Fibroblast of peridontal ligament (primary cell): ENCODE measurements at regions not wholly inside any gene's neighbourhood (a gene's known extent, or its start where the extent isn't known, plus 50 kb on each side); places are given as distances from the start of the nearest gene placed in this dataset.
"Not testable (repeated sequence)": the region's sequence is repeated elsewhere in the genome, so short reads cannot be mapped to it uniquely, and the experiment has no call there.

Experiments
- DNase-seq: peaks from one replicate; pipeline ENCODE4 v3.0.0-alpha.2; 2010; ENCODE audit errors: extremely low read depth

DNA sequence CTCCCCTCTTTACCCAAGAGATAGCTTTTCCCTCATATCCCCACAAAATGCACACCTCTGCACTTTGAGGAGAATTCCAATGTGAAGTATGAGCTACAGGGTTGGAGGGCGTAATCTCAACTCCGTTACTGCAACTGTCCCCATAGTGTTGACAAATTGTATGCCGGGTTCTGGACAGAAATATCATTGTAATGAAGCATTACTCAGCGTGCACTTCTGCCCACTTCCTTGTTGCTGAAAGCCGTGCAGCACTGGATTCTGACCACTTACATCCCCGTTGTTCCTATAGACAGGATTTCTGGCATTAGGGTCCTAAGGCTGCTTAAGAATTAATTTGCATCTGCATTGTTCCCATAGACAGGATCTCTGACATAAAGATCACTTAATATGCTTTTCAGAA lies 205.6 kb downstream of the RHOU start:
- no peak for DNase-seq

DNA sequence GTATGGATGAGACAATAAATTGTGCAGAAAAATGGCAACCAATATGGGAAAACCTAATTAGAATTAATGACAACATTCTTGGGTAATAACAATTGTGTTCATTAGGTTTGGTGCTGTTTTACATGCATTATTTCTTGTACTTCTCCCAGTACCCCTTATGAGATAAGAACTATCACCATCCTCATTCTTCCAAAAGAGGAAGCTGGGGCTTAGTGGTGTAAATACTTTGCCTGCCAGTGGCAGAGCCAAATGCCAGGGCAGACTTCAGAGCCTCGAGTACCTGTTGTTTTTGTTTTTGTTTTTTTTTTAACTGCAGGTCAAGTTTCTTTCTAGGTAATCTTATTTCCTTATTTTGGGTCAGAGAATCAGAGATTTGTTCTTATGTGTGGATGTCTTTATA lies 206.4 kb downstream of the RHOU start:
- DNase-seq, result no peak

DNA sequence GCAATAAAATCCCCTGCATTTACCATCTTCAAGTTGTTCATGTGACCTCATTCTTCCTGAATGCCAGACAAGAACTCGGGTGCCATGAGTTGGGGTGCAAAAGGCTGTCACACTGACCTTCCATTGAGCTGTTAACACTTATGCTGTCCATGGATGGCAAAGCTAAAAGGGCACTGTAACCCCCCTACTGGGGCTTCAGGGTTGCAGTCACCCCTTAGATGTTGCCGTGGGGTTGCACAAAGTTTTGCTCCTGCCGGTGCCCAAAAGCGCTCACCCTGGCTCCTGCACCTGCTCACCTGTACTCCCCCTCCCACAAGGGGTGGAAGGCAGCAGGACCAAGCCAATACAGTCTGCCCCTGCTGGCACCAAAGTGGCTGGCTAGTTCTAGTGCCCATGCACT lies 208.2 kb downstream of the RHOU start:
- no peak for DNase-seq

DNA sequence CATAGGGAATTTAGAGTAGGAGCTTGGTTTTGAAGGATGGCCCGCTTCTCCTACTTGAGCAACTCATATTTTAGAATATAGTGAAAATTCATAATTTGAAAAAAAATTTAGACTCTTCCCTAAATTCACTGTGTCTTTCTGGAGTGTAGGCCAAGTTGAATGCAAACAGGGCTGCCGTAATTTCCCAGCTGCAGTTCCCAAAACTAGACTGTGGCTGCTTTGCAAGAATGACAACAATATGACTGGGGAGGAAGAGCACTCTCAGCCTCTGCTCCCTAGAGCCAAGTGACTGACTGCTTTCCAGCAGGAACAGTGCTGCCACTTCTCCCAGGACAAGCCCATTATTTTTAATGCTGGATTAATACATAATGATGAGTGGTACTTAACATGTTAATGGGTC lies 209.0 kb downstream of the RHOU start:
- DNase-seq, result no peak

DNA sequence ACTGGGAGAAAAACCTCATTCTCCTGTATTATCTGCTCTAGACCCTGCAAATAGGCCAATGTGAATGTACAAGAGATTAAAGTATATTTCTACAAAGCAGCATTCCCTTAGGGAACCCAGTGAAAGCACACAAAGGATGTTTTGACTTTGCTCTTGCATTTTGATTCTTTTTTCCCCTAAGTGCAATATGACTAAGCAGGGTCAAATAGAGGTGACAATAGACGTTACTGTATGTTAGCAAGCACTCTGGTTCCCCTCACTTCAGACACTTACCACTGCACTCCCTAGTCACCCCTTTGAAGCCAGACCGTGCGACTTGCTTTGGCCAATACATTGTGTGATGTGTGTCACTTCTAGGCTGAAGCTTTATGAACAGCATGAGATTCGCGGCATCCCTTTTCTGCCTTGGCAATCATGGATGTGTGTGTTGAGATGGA lies 209.7 kb downstream of the RHOU start:
- no peak for DNase-seq

DNA sequence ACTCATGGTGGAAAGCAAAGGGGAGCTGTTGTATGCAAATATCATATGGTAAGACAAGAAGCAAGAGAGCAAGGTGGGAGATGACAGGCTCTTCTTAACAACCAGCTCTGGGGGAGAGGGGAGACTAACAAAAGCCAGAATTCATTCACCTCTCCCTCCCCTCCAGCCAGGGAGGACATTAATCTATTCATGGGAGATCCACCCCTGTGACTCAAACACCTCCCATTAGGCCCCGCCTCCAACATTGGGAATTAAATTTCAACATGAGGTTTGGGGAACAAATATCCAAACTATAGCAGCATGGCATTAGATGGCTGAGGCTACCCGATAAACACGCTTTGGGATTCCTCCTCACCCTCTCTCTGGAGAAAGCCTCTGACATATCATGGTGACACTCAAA lies 210.6 kb downstream of the RHOU start:
- no peak for DNase-seq

DNA sequence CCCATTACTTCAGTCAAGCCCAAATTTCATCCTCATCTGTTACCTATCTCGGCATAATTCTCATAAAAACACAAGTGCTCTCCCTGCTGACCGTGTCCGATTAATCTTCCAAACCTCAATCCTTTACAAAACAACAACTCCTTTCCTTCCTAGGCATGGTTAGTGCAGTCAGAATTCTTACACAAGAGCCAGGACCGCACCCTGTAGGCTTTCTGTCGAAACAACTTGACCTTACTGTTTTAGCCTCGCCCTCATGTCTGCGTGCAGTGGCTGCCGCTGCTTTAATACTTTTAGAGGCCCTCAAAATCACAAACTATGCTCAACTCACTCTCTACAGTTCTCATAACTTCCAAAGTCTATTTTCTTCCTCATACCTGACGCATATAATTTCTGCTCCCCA lies 214.3 kb downstream of the RHOU start:
- DNase-seq, result not testable (repeated sequence)

DNA sequence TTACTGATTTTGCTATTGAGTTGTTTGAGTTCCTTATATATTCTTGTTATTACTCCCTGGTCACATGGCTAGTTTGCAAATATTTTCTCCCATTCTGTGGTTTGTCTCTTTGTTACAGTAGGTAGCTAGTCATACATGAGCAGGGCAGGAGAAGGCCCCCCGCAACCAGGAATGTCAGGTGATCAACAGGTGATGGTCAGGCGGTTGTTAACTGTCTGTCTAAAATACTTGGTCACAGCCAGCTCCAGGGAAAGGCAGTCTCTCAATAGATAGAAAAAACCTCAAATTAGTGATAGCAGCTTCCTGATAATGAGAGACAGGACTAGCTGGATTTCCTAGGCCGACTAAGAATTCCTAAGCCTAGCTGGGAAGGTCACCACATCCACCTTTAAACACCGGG lies 217.9 kb downstream of the RHOU start:
- DNase-seq, result no peak

DNA sequence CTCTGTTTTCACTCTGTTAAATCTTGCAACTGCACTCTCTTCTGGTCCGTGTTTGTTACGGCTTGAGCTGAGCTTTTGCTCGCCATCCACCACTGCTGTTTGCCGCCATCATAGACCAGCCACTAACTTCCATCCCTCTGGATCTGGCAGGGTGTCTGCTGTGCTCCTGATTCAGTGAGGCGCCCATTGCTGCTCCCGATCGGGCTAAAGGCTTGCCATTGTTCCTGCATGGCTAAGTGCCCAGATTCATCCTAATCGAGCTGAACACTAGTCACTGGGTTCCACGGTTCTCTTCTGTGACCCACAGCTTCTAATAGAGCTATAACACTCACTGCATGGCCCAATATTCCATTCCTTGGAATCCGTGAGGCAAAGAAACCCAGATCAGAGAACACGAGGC lies 218.5 kb downstream of the RHOU start:
- not testable (repeated sequence) for DNase-seq

DNA sequence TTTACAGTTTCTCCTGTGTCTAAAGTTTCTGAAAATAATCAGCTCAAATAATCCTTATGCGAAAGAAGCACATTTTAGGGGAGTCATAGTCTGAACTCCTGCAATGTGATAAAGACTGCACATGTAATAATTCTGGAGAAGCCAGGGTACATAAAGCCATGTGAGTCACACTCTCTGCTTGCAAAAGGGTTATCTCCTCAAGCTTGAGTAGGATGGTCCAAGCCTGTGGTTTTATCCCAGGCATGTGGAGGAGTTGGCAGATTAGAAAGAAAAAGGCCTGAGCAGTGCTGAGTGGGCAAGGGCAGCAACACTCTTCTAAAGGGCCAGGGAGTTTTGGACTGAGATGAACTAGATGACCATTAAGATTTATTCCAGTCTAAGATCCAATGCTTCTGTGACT lies 220.4 kb downstream of the RHOU start:
- DNase-seq, result no peak

DNA sequence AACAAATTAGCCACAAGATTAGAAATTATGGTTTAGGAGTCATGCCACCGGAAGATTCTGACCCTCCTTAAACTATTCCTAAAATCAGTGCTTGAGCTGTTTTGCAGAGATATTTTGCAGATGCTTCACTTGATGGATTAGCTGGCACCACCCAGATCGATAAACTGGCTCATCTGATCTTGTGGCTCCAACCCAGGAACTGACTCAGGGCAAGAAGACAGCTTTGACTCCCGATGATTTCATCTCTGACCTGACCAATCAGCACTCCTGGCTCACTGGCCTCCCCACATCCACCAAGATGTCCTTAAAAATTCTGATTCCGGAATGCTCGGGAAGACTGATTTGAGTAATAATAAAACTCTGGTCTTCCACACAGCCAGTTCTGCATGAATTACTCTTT lies 221.6 kb downstream of the RHOU start:
- no peak for DNase-seq

DNA sequence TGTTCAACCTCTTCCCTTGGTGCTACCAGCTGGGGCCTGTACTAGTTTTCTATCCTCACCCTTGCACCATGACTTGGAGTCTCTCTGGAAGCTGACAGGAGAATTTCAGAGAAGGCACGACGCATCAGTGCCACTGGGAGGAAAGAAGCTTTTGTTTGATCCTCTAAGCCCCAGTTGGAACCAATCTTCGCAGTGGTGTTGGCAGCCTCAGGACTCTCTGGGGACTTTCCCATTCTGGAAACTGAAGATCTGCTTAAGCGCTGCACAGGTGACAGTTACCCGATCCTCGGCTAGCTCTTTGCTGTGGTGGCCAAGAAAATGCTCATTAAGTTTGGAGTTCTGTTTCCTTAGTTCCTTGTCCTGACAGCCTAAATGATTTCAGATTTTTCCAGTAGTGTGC lies 222.3 kb downstream of the RHOU start:
- no peak for DNase-seq

DNA sequence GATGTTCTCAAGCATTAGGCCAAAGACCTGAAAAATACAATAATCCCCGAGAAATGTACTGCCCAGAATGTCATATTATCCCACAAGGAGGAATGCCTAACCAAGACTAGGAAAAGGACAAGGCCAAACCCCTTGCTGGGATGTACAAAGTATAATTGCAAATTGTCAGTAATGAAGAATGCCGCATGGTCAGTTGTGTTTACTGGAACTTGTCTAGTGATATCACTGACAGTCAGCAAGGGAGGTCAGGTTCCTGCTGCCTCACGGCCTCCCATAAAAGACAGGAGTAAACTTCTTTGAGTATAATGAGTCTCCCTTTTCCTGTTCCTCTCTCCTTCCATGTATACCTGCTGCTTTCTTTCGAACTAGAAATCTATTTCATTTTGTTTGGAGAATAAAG lies 222.8 kb downstream of the RHOU start:
- no peak for DNase-seq

DNA sequence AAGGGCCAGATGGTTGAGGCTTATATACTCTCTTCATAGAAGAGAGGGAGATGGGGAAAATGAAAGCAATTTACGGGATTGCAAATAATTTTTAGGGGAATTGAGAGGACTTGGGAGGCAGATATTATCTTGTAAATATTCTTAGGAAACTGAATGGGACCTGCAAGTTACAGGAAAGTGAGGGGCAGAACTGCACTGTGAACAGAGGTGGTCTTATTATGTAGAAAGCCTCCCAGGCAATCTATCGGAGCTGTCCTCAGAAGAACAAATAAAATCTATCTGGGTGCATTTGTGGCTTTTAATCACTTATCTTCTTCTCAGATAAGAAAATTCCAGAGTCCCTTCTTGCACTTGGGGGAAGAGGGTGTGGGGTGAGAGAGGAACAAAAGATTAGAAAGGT lies 223.5 kb downstream of the RHOU start:
- DNase-seq, result no peak

DNA sequence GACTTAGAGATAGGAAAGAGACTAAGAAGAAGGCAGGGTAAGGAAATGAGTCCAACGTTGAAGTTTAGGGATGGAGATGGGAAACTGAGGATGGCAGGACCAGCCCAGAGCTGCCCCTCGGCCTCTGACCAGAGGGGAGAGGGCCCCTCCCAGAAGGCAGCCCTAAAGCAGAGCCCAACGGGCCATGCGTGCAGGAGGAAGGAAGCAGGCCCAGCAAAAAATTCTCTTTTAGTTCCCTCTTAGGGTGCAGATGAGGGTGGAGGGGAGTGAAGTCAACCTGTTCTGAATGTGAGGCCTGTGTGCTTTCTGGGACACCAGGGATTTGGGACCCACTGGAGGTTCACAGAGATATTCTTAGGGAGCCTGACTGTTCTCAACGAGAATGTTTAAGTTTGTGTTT lies 225.4 kb downstream of the RHOU start:
- no peak for DNase-seq

DNA sequence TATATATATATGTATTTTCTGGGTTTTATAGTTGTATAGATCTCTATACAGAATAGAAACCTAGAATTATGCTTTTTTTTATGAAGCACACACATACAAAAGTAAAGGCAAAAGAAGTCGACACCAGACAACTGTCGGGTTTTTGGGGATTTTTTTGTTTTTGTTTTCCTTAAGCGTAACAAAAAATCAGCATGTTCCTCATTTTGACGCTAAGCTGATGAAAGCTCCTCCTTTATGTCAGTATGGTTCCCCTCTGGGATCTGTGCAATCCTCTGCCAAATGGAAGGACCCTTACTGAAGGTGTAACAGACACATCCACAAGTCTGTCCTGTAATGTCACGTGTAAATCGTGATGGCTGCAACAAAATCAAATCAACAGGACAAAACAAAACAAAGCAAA lies 226.2 kb downstream of the RHOU start:
- no peak for DNase-seq

DNA sequence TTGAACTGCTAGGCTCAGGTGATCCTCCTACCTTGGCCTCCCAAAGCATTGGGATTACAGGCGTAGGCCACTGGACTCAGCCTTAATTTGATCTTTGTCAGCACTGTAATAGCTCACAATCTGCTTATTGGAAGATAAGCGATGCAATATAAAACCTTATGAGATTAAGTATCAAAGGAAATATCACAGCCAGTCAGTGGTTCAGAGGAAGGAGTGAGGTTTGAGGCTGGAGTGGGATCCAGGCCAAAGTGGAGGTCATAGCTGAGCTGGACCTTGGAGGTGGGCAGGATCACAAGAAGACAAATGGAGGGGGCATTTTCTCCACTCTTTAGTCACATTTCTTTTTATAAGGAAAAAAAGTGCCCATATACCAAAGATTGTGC lies 228.5 kb downstream of the RHOU start:
- no peak for DNase-seq

DNA sequence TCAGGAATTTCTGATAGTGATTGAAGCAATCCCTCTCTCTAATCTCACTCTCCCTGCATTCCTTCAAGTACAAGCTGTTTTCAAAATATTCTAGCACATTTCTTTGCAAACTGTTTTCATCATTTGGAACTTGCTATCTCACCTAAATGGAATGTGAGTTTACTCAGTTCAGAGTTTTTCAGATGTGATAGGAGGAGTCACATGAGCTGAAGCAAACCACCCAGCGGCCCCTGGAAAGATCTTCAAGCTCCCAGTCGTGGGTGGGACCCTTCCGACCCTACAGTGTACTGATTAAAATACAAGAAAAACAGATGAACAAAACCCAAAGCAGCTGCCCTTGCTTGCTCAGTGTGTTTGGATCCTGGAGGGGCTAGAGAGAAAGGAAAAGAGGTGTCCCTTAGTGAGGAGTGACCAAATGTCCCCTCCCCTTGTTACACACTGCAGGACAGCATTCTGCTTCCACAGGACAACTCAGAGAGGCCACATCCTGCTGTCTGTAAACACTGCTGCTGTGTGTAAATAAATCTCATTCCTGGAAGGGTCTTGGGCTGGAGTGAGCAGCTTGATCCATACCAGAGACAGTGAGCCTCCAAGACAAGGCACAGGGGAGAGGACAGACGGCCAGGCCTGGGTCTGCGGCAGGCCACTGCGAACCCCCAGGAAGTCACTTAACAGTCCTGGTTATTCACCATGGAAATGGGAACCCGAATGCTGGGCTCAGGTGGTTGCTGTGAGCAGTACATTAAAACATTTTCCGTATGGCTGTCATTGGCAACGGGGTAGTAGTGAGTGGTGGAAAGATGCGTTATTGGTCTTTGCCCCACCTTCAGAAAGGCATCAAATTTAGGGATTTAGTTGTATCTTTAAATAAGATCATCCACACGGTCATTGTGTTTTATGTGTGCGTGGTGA lies 229.2 kb downstream of the RHOU start:
- peak; percentile 52 for DNase-seq

DNA sequence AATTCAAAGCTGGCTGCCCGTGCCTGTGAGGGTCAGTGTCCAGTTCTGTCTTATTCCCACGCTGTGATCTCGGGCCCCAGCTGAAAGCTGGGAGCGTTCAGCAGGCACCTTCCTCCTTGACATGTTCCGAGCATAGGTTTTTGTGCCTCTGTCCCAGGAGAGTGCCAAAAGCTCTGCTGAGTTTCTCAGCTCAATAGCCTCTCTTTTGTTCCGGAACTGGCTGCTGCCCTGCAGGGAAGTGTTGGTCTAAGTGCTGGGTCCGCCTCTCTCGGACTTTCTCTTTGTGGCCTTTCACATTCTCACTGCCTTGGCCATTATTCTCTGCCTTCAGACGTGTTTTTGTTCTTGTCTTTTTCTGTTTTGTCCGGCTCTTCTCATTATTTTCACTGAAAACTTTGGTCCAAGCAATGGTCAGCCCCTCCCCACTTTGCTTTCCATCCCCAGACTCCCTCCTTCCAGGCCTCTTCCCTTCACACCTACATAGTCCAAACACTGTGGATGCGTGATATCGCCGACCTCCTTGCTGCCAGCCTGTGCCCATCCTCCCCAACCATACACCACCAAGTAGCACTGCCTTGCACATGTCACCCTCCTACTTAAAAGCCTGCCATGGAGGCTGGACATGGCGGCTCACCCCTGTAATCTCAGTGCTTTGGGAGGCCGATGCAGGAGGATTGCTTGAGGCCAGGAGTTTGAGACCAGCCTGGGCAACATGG lies 233.8 kb downstream of the RHOU start:
- DNase-seq, result no peak

DNA sequence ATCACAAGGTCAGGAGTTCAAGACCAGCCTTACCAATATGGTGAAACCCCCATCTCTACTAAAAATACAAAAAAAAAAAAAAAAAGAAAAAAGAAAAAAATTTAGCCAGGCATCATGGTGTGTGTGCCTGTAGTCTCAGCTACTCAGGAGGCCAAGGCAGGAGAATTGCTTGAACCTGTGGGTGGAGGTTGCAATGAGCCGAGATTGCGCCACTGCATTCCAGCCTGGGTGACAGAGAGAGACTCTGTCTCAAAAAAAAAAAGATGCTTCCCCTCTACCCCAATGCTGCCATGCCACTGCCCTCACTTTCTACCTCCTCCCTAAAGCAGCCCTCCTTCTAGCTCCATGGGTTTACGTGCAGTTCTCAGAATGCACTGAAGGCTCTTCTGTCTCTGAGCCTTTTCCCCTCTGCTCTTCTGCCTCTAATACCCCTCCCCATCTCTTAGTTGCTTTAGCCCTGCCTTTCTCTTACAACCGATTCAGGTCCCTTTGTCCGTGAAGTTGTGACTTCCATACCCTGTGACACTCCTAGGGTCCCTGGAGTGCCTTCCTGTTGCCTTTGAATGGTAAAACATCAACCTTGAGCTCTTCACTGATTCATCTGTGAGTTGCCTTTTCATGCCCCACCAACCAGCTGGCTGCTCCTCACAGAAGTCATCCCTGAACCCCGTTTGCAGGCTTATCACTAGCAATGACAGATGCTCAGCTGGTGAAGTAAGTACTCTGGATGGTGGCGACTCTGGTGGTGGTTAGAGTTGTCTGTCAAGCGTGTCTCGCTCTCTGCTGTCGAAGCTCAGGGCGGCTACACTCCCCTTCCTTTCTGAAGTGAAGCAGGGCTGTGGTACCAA lies 234.9 kb downstream of the RHOU start:
- DNase-seq, result no peak

DNA sequence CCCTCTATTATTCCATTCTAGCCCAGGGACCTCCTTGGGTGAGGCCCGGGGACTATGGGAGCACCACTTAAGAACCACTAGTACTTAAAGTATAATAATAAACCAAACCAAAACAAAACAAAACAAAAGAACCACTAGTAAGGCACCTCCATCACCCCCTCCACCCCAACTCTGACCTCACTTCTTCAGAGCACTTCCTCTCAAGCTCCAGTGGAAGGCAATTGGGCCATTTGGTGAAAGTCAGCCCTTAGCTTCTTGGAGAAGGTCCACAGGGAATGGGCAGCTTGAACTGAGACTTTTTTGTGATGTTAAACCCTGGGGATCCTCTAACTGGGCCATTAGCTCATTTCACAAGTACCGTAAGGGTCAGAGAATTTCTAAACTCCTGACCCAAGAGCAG lies 237.3 kb downstream of the RHOU start:
- no peak for DNase-seq

DNA sequence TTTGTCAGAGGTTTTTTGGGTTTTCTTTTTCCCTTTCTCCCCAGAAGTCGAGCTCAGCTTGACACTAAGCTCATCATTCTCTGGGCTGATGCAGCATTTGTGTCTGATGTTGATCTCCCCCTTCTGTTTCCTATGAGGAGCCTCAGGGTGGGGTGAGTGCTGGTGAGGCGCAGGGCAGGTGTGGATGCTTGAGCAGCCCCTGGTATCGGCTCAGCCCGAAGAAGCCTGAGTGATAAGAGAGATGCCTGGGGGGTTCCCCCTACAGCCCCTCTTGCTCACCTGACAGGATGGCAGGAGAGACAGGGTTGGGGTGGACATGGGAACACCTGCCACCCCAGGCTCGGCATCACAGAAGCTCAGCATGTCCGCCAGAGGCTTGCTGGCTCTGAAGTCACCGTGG lies 239.0 kb downstream of the RHOU start:
- no peak for DNase-seq
